SK-N-SH treated with all-trans-retinoic acid at 6 μM for 48 hours (cell line): ENCODE measurements at regions not wholly inside any gene's neighbourhood (a gene's known extent, or its start where the extent isn't known, plus 50 kb on each side); places are given as distances from the start of the nearest gene placed in this dataset.

Experiments
- ATAC-seq: fragments of 200-7000 bp; cut with Tn5 transposase; 3 replicates; pipeline ENCODE4 v1.9.1; 2020; ENCODE audit warnings: mild to moderate bottlenecking, moderate library complexity
- ARNTL ChIP-seq: fragments of 450-650 bp; formaldehyde crosslinking; IDR thresholded peaks from 2 replicates; pipeline ENCODE4 v1.5.0; 2020; ENCODE audit warnings: low read depth, mild to moderate bottlenecking, moderate library complexity, borderline replicate concordance
- CSDC2 ChIP-seq: fragments of 250-450 bp; sonication (Bioruptor Pico); IDR thresholded peaks from 2 replicates; pipeline ENCODE4 v1.5.0; 2020; ENCODE audit warnings: mild to moderate bottlenecking, moderate library complexity
- ESRRG ChIP-seq: fragments of 250-450 bp; sonication (Bioruptor Pico); IDR thresholded peaks from 2 replicates; pipeline ENCODE4 v1.6.1; 2021; ENCODE audit warnings: mild to moderate bottlenecking
- GLIS3 ChIP-seq: fragments of 250-450 bp; sonication (Bioruptor Pico); IDR thresholded peaks from 2 replicates; pipeline ENCODE4 v1.5.0; 2020; ENCODE audit warnings: mild to moderate bottlenecking, moderate library complexity
- ISL1 ChIP-seq: fragments of 250-450 bp; sonication (Bioruptor Pico); IDR thresholded peaks from 2 replicates; pipeline ENCODE4 v2.1.2; 2022; ENCODE audit warnings: mild to moderate bottlenecking, moderate library complexity
- OSR1 ChIP-seq: fragments of 250-450 bp; sonication (Bioruptor Pico); IDR thresholded peaks from 2 replicates; pipeline ENCODE4 v1.8.0; 2022; ENCODE audit warnings: moderate library complexity, mild to moderate bottlenecking, inconsistent platforms
- RARB ChIP-seq: fragments of 250-450 bp; sonication (Bioruptor Pico); IDR thresholded peaks from 2 replicates; pipeline ENCODE4 v1.8.0; 2021; ENCODE audit warnings: mild to moderate bottlenecking, moderate library complexity
- SNAI2 ChIP-seq: fragments of 250-450 bp; sonication (Bioruptor Pico); IDR thresholded peaks from 2 replicates; pipeline ENCODE4 v1.5.0; 2020; ENCODE audit warnings: mild to moderate bottlenecking, moderate library complexity
- TCF4 ChIP-seq: fragments of 250-450 bp; sonication (Bioruptor Pico); IDR thresholded peaks from 2 replicates; pipeline ENCODE4 v1.8.0; 2021; ENCODE audit warnings: mild to moderate bottlenecking, moderate library complexity, borderline replicate concordance
- TOX ChIP-seq: fragments of 250-450 bp; sonication (Bioruptor Pico); IDR thresholded peaks from 2 replicates; pipeline ENCODE4 v1.8.0; 2021; ENCODE audit warnings: mild to moderate bottlenecking, moderate library complexity, borderline replicate concordance
- ZC3H10 ChIP-seq: fragments of 250-450 bp; sonication (Bioruptor Pico); IDR thresholded peaks from 2 replicates; pipeline ENCODE4 v1.5.1; 2021; ENCODE audit warnings: mild to moderate bottlenecking, moderate library complexity
- ZFP3 ChIP-seq: fragments of 250-450 bp; sonication (Bioruptor Pico); IDR thresholded peaks from 2 replicates; pipeline ENCODE4 v1.5.0; 2020; ENCODE audit warnings: mild to moderate bottlenecking, moderate library complexity
- ZFP30 ChIP-seq: fragments of 450-650 bp; formaldehyde crosslinking; IDR thresholded peaks from 2 replicates; pipeline ENCODE4 v1.5.0; 2022; ENCODE audit warnings: mild to moderate bottlenecking, moderate library complexity
- ZNF565 ChIP-seq: fragments of 450-650 bp; formaldehyde crosslinking; conservative IDR thresholded peaks from 2 replicates; pipeline ENCODE4 v1.5.0; 2020; ENCODE audit warnings: low read depth, mild to moderate bottlenecking, moderate library complexity
- ZNF70 ChIP-seq: fragments of 450-650 bp; formaldehyde crosslinking; IDR thresholded peaks from 2 replicates; pipeline ENCODE4 v1.5.0; 2020; ENCODE audit warnings: mild to moderate bottlenecking, moderate library complexity
- ZNF8 ChIP-seq: fragments of 450-650 bp; formaldehyde crosslinking; IDR thresholded peaks from 2 replicates; pipeline ENCODE4 v1.5.0; 2020; ENCODE audit warnings: mild to moderate bottlenecking, moderate library complexity
- TF ChIP-seq, protein P1 (sequence below): fragments of 250-450 bp; sonication (Bioruptor Pico); IDR thresholded peaks from 2 replicates; pipeline ENCODE4 v1.5.1; 2021; ENCODE audit warnings: mild to moderate bottlenecking, moderate library complexity
- TF ChIP-seq, protein P2 (sequence below): fragments of 250-450 bp; sonication (Bioruptor Pico); IDR thresholded peaks from 2 replicates; pipeline ENCODE4 v1.8.0; 2021; ENCODE audit warnings: low read depth, mild to moderate bottlenecking, moderate library complexity, borderline replicate concordance
- TF ChIP-seq, protein P3 (sequence below): fragments of 250-450 bp; sonication (Bioruptor Pico); IDR thresholded peaks from 2 replicates; pipeline ENCODE4 v1.5.0; 2020; ENCODE audit warnings: mild to moderate bottlenecking, moderate library complexity
- TF ChIP-seq, protein P4 (sequence below): fragments of 250-450 bp; sonication (Bioruptor Pico); IDR thresholded peaks from 2 replicates; pipeline ENCODE4 v1.5.1; 2020; ENCODE audit warnings: low read depth, mild to moderate bottlenecking, moderate library complexity

DNA sequence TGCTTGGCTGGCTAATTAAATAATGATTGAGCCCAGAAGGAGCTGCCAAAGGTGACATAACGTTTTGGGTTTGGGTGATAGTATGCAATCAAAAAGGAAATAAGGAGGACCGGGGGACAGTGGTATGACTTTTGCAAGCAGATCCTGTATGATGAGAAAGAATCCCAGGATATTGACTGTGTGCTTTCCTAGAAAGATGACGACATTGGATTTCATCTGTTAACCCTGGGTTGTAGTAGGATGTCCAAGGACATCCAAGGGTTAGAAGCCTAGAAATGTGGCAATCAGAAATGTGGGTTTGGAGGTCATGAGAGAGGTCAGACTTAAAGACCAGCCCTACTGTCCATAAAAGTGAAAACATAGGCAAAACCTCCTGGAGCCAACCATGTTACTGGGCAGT, 50.3 kb upstream of the HMHB1 start:
- no peak for TF ChIP-seq CSDC2 (CRISPR knock-in tag)
- no peak for TF ChIP-seq RARB (CRISPR knock-in tag)
- no peak for TF ChIP-seq TOX (CRISPR knock-in tag)
- TF ChIP-seq, protein P1, sequence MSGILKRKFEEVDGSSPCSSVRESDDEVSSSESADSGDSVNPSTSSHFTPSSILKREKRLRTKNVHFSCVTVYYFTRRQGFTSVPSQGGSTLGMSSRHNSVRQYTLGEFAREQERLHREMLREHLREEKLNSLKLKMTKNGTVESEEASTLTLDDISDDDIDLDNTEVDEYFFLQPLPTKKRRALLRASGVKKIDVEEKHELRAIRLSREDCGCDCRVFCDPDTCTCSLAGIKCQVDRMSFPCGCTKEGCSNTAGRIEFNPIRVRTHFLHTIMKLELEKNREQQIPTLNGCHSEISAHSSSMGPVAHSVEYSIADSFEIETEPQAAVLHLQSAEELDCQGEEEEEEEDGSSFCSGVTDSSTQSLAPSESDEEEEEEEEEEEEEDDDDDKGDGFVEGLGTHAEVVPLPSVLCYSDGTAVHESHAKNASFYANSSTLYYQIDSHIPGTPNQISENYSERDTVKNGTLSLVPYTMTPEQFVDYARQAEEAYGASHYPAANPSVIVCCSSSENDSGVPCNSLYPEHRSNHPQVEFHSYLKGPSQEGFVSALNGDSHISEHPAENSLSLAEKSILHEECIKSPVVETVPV (CRISPR knock-in tag): no peak
- TF ChIP-seq, all 23 proteins: peak for 0
- no peak for ATAC-seq

DNA sequence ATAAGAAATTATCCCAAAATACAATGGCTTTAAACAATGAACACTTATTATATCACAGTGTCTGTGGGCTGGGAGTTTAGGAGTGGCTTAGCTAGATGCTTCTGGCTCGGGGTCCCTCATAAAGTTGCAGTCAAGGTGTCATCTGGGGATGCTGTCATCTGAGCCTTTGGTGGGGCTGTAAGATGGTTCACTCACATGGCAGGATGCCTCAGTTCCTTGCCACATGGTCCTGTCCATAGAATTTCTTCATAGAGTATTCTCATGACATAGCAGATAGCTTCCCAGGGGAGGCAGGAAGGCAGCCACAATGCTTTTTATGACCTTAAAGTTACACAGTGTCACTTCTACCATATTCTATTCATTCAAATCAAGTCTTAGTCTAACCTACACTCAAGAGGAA, 51.2 kb upstream of the HMHB1 start:
- ATAC-seq: no peak
- TF ChIP-seq, protein P1 (CRISPR knock-in tag): no peak
- TF ChIP-seq ISL1 (no peak), ZFP3 (CRISPR knock-in tag) (no peak), ESRRG (CRISPR knock-in tag) (no peak), RARB (CRISPR knock-in tag) (no peak), OSR1 (CRISPR knock-in tag) (no peak), ZNF8 (CRISPR knock-in tag) (no peak), ZNF70 (CRISPR knock-in tag) (no peak), CSDC2 (CRISPR knock-in tag) (no peak), GLIS3 (CRISPR knock-in tag) (no peak), TCF4 (CRISPR knock-in tag) (no peak), ZFP30 (CRISPR knock-in tag) (no peak), ZNF565 (CRISPR knock-in tag) (no peak)
- TF ChIP-seq, protein P2, sequence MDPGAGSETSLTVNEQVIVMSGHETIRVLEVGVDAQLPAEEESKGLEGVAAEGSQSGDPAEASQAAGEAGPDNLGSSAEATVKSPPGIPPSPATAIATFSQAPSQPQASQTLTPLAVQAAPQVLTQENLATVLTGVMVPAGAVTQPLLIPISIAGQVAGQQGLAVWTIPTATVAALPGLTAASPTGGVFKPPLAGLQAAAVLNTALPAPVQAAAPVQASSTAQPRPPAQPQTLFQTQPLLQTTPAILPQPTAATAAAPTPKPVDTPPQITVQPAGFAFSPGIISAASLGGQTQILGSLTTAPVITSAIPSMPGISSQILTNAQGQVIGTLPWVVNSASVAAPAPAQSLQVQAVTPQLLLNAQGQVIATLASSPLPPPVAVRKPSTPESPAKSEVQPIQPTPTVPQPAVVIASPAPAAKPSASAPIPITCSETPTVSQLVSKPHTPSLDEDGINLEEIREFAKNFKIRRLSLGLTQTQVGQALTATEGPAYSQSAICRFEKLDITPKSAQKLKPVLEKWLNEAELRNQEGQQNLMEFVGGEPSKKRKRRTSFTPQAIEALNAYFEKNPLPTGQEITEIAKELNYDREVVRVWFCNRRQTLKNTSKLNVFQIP (CRISPR knock-in tag): no peak
- TF ChIP-seq, protein P3, sequence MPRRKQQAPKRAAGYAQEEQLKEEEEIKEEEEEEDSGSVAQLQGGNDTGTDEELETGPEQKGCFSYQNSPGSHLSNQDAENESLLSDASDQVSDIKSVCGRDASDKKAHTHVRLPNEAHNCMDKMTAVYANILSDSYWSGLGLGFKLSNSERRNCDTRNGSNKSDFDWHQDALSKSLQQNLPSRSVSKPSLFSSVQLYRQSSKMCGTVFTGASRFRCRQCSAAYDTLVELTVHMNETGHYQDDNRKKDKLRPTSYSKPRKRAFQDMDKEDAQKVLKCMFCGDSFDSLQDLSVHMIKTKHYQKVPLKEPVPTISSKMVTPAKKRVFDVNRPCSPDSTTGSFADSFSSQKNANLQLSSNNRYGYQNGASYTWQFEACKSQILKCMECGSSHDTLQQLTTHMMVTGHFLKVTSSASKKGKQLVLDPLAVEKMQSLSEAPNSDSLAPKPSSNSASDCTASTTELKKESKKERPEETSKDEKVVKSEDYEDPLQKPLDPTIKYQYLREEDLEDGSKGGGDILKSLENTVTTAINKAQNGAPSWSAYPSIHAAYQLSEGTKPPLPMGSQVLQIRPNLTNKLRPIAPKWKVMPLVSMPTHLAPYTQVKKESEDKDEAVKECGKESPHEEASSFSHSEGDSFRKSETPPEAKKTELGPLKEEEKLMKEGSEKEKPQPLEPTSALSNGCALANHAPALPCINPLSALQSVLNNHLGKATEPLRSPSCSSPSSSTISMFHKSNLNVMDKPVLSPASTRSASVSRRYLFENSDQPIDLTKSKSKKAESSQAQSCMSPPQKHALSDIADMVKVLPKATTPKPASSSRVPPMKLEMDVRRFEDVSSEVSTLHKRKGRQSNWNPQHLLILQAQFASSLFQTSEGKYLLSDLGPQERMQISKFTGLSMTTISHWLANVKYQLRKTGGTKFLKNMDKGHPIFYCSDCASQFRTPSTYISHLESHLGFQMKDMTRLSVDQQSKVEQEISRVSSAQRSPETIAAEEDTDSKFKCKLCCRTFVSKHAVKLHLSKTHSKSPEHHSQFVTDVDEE (CRISPR knock-in tag): no peak

DNA sequence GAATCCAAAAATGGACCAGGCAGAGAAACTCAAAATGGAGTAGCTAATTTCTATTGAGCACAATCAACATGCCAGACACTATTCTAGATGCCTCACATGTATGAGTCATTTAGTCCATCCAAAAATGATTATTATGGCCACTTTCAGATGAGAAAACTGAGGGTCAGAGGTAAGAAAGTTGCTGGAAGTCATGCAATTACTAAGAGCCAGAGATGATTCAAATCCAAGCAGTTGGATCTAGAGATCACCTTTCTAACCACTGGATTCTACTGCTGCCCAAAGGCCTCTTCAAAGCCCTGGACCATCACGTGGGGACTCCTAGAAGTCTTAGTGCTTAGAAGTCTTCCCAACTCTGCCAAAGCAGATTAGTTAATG, 51.8 kb upstream of the HMHB1 start:
- no peak for TF ChIP-seq ESRRG (CRISPR knock-in tag)
- TF ChIP-seq GLIS3 (CRISPR knock-in tag): no peak
- TF ChIP-seq CSDC2 (CRISPR knock-in tag): no peak
- TF ChIP-seq ZNF70 (CRISPR knock-in tag): no peak
- TF ChIP-seq ZFP3 (CRISPR knock-in tag): no peak
- TF ChIP-seq, protein P4, sequence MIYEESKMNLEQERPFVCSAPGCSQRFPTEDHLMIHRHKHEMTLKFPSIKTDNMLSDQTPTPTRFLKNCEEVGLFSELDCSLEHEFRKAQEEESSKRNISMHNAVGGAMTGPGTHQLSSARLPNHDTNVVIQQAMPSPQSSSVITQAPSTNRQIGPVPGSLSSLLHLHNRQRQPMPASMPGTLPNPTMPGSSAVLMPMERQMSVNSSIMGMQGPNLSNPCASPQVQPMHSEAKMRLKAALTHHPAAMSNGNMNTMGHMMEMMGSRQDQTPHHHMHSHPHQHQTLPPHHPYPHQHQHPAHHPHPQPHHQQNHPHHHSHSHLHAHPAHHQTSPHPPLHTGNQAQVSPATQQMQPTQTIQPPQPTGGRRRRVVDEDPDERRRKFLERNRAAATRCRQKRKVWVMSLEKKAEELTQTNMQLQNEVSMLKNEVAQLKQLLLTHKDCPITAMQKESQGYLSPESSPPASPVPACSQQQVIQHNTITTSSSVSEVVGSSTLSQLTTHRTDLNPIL: no peak
- TF ChIP-seq, protein P3 (CRISPR knock-in tag): no peak
- TF ChIP-seq ISL1: no peak
- TF ChIP-seq ZFP30 (CRISPR knock-in tag): no peak
- no peak for TF ChIP-seq RARB (CRISPR knock-in tag)
- no peak for TF ChIP-seq ZNF8 (CRISPR knock-in tag)
- no peak for TF ChIP-seq ARNTL (CRISPR knock-in tag)
- TF ChIP-seq ZC3H10 (CRISPR knock-in tag): no peak
- TF ChIP-seq ZNF565 (CRISPR knock-in tag): no peak
- no peak for TF ChIP-seq TCF4 (CRISPR knock-in tag)
- TF ChIP-seq SNAI2 (CRISPR knock-in tag): no peak
- no peak for ATAC-seq
